ENCODE measurements at regions not wholly inside any gene's neighbourhood (a gene's known extent, or its start where the extent isn't known, plus 50 kb on each side); places are given as distances from the start of the nearest gene placed in this dataset.

DNA sequence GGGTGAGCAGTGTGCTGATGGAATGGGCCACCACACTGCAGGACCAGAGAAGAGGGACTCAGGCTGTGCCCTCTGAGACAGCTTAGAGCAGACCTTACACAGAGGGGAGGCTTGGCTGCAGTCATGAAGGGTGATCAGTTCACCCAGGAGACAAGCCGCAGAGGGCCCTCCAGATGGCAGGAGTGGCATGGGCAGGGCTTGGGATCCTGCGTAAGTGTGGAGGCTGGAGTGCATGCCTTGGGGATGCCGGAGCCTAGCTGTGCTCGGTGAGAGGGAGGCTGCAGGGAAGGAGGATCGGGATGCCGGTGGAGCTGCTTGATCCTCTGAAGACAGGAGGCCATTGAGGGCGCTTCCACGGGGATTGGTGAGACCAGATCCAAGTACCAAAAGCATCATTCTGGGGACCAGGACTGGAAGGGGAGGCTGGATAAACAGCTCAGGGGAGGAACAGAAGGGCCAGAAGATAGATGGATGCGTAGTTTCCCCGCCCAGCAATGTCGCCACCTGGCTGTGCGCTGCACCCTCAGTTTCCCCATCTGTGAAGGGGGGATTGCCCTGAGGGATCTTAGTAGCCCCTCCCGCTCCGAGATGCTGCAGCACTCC is 163.4 kb downstream of the INHBB start:
- TF ChIP-seq POLR2AphosphoS5 (IDR thresholded peaks at IDR 0.05; ENCODE audit: low read depth, low read length) = no peak
- TF ChIP-seq, protein P1, sequence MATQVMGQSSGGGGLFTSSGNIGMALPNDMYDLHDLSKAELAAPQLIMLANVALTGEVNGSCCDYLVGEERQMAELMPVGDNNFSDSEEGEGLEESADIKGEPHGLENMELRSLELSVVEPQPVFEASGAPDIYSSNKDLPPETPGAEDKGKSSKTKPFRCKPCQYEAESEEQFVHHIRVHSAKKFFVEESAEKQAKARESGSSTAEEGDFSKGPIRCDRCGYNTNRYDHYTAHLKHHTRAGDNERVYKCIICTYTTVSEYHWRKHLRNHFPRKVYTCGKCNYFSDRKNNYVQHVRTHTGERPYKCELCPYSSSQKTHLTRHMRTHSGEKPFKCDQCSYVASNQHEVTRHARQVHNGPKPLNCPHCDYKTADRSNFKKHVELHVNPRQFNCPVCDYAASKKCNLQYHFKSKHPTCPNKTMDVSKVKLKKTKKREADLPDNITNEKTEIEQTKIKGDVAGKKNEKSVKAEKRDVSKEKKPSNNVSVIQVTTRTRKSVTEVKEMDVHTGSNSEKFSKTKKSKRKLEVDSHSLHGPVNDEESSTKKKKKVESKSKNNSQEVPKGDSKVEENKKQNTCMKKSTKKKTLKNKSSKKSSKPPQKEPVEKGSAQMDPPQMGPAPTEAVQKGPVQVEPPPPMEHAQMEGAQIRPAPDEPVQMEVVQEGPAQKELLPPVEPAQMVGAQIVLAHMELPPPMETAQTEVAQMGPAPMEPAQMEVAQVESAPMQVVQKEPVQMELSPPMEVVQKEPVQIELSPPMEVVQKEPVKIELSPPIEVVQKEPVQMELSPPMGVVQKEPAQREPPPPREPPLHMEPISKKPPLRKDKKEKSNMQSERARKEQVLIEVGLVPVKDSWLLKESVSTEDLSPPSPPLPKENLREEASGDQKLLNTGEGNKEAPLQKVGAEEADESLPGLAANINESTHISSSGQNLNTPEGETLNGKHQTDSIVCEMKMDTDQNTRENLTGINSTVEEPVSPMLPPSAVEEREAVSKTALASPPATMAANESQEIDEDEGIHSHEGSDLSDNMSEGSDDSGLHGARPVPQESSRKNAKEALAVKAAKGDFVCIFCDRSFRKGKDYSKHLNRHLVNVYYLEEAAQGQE (IDR thresholded peaks at IDR 0.05; ENCODE audit: insufficient read depth in 1 of 2, low read depth in 2 of 2, low read length in 2 of 2) = no peak
- TF ChIP-seq TAF1 (IDR thresholded peaks at IDR 0.05; ENCODE audit: borderline replicate concordance, insufficient read depth, low read length) = no peak
- no peak for TF ChIP-seq SIN3A (IDR thresholded peaks at IDR 0.05; ENCODE audit: borderline replicate concordance, insufficient read depth, low read length)
- no peak for TF ChIP-seq FOXP2 (optimal IDR thresholded peaks at IDR 0.05; ENCODE audit: borderline replicate concordance, extremely low read depth, extremely low read length, insufficient read depth)

Data from PFSK-1 (cell line).